ENCODE measurements at regions not wholly inside any gene's neighbourhood (a gene's known extent, or its start where the extent isn't known, plus 50 kb on each side); places are given as distances from the start of the nearest gene placed in this dataset.

GRCh38 chr14:53606203-53606602 is 350.4 kb downstream of the BMP4 start:
- no peak overlapping the region for H2AFZ ChIP-seq (ENCODE audit: control insufficient read depth, low read length)
- FAIRE-seq = no peak
- TF ChIP-seq CTCF (optimal IDR thresholded peaks at IDR 0.05 in 1 of 3, IDR thresholded peaks at IDR 0.05 in 1 of 3, conservative IDR thresholded peaks at IDR 0.05 in 1 of 3; ENCODE audit: extremely low read depth in 1 of 3, insufficient read depth in 2 of 3, low read length in 3 of 3) (no peak), EZH2 (IDR thresholded peaks at IDR 0.05; ENCODE audit: low read length) (no peak)
- H4K20me1 ChIP-seq (ENCODE audit: control insufficient read depth, extremely low read depth, insufficient read depth, low read length) = no peaks in the 10 kb centered on the region
- H3K79me2 ChIP-seq (ENCODE audit: control insufficient read depth, insufficient read depth, low read length) = no peaks in the 10 kb centered on the region
- no peaks in the 10 kb centered on the region for H3K9me1 ChIP-seq (ENCODE audit: control insufficient read depth, extremely low read depth, insufficient read depth, low read length)
- H3K36me3 ChIP-seq (ENCODE audit: control insufficient read depth in 2 of 2, extremely low read depth in 1 of 2, insufficient read depth in 2 of 2, low read length in 2 of 2) = no peaks in the 10 kb centered on the region
- dilution Hi-C loops (cut with MboI; ENCODE audit: extremely low pct_ligation_motif_present, low sequenced_read_pairs) = no loop called here
- no peak overlapping the region for H3K27ac ChIP-seq (ENCODE audit: control insufficient read depth, insufficient read depth, low read length)
- H3K4me2 ChIP-seq (ENCODE audit: control insufficient read depth, extremely low read depth, insufficient read depth, low read depth, low read length) = no peak overlapping the region
- no peaks in the 10 kb centered on the region for H3K27me3 ChIP-seq (ENCODE audit: control insufficient read depth, extremely low read depth, insufficient read depth, low read length)
- H3K4me1 ChIP-seq (ENCODE audit: control insufficient read depth, extremely low read depth, insufficient read depth, low read length) = peaks cover 7% of the 10 kb centered on the region
- H3K9ac ChIP-seq (ENCODE audit: control insufficient read depth, extremely low read depth, insufficient read depth, low read length) = no peak overlapping the region
- H3K9me3 ChIP-seq (ENCODE audit: control insufficient read depth, low read depth, low read length) = no peaks in the 10 kb centered on the region
- no peak overlapping the region for H3K4me3 ChIP-seq (ENCODE audit: control insufficient read depth in 2 of 3, extremely low read depth in 1 of 3, insufficient read depth in 2 of 3, low read depth in 1 of 3, low read length in 3 of 3)
- no peak for DNase-seq (ENCODE audit: low read depth, low spot score)

- FAIRE-seq (no peak), DNase-seq (ENCODE audit: low read depth, low spot score) (no peak)
- Histone ChIP-seq H4K20me1 (ENCODE audit: control insufficient read depth, extremely low read depth, insufficient read depth, low read length) (no peaks in the 10 kb centered on the region), H2AFZ (ENCODE audit: control insufficient read depth, low read length) (no peak overlapping the region), H3K9me3 (ENCODE audit: control insufficient read depth, low read depth, low read length) (no peaks in the 10 kb centered on the region), H3K4me3 (ENCODE audit: control insufficient read depth in 2 of 3, extremely low read depth in 1 of 3, insufficient read depth in 2 of 3, low read depth in 1 of 3, low read length in 3 of 3) (no peak overlapping the region), H3K4me1 (ENCODE audit: control insufficient read depth, extremely low read depth, insufficient read depth, low read length) (peaks cover 10% of the 10 kb centered on the region), H3K9ac (ENCODE audit: control insufficient read depth, extremely low read depth, insufficient read depth, low read length) (no peak overlapping the region), H3K4me2 (ENCODE audit: control insufficient read depth, extremely low read depth, insufficient read depth, low read depth, low read length) (no peak overlapping the region), H3K36me3 (ENCODE audit: control insufficient read depth in 2 of 2, extremely low read depth in 1 of 2, insufficient read depth in 2 of 2, low read length in 2 of 2) (no peaks in the 10 kb centered on the region), H3K27ac (ENCODE audit: control insufficient read depth, insufficient read depth, low read length) (no peak overlapping the region), H3K9me1 (ENCODE audit: control insufficient read depth, extremely low read depth, insufficient read depth, low read length) (no peaks in the 10 kb centered on the region), H3K79me2 (ENCODE audit: control insufficient read depth, insufficient read depth, low read length) (no peaks in the 10 kb centered on the region), H3K27me3 (ENCODE audit: control insufficient read depth, extremely low read depth, insufficient read depth, low read length) (no peaks in the 10 kb centered on the region)
- no peak for TF ChIP-seq CTCF (optimal IDR thresholded peaks at IDR 0.05 in 1 of 3, IDR thresholded peaks at IDR 0.05 in 1 of 3, conservative IDR thresholded peaks at IDR 0.05 in 1 of 3; ENCODE audit: extremely low read depth in 1 of 3, insufficient read depth in 2 of 3, low read length in 3 of 3)
- dilution Hi-C loops (cut with MboI; ENCODE audit: extremely low pct_ligation_motif_present, low sequenced_read_pairs) = no loop called here
These were observed 351.1 kb downstream of the BMP4 start for GRCh38 chr14:53605562-53605961.

Data from keratinocyte (primary cell).